RWPE1 (cell line): ENCODE measurements at regions not wholly inside any gene's neighbourhood (a gene's known extent, or its start where the extent isn't known, plus 50 kb on each side); places are given as distances from the start of the nearest gene placed in this dataset.

ENCODE experiments used
- CTCF ChIA-PET: fragments of 350-600 bp; sonication (Branson Sonifier 250); formaldehyde crosslinking; extraction: SDS; loops from one replicate; lab custom pipeline; 2021; lab: Yijun Ruan, JAX
- POLR2A ChIA-PET: fragments of 400-600 bp; formaldehyde crosslinking; extraction: SDS; loops from one replicate; lab custom pipeline; 2020; ENCODE audit warnings: antibody characterized with exemption; ENCODE audit not compliant: low non-redundant PET; lab: Yijun Ruan, JAX
- DNase-seq: peaks from one replicate; pipeline ENCODE4 v3.0.0; 2012; ENCODE audit warnings: low spot score
- H3K27ac ChIP-seq: fragments of 450-650 bp; 2 replicates; pipeline ENCODE4 v1.5.1; 2017
- TF ChIP-seq, protein P1 (sequence below): fragments of 450-650 bp; conservative IDR thresholded peaks from 2 replicates; pipeline ENCODE4 v1.5.1; 2017; ENCODE audit warnings: low read depth, mild to moderate bottlenecking

DNA sequence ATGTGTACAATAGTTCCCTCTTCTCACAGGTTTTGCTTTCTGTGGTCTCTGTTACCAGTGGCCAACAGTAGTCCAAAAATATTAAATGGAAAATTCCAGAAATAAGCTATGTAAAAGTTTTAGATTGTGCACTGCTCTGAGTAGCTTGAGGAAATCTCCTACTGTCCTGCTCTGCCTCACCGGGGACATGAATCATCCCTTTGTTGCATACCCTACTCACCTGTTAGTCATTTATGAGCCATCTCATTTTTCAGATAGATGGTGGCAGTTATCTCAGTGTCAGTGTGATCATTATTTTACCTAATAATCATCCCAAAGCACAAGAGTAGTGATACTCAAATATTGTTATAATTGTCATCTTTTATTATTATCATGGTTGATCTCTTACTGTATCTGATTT is 688.1 kb downstream of the PLA2G4A start:
- POLR2A ChIA-PET: no interaction called here
- DNase-seq: peak; percentile 39

DNA sequence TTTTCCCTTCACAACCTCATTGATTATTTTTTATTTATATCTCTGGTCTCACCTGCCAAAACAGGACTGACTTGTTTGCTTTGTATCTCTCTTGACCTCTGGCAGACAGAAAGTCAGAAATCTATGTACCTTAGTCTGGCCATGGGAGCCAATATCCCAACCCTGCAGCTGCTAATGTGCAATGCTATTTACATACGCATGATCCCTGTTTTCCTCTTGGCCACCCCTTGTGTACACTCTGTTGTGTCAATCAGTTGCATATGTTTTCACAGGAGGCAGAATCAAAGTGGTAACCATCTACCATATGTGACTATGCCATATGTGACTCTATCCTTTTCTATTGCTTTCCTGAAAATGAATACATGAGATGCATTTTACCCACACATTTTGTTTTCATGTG is 688.8 kb downstream of the PLA2G4A start:
- POLR2A ChIA-PET: no interaction called here
- no peak overlapping the region for H3K27ac ChIP-seq
- CTCF ChIA-PET: no interaction called here
- no peak for DNase-seq
- TF ChIP-seq, protein P1, sequence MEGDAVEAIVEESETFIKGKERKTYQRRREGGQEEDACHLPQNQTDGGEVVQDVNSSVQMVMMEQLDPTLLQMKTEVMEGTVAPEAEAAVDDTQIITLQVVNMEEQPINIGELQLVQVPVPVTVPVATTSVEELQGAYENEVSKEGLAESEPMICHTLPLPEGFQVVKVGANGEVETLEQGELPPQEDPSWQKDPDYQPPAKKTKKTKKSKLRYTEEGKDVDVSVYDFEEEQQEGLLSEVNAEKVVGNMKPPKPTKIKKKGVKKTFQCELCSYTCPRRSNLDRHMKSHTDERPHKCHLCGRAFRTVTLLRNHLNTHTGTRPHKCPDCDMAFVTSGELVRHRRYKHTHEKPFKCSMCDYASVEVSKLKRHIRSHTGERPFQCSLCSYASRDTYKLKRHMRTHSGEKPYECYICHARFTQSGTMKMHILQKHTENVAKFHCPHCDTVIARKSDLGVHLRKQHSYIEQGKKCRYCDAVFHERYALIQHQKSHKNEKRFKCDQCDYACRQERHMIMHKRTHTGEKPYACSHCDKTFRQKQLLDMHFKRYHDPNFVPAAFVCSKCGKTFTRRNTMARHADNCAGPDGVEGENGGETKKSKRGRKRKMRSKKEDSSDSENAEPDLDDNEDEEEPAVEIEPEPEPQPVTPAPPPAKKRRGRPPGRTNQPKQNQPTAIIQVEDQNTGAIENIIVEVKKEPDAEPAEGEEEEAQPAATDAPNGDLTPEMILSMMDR: no peak

More for the DNA sequence above, 688.1 kb downstream of the PLA2G4A start:
- TF ChIP-seq, protein P1: no peak
- CTCF ChIA-PET: interaction anchor here (0.7 kb wide), 1 partner anchor 682 kb away, joined by 3 read pairs; no protein-coding TSS in a partner anchor
- no peak overlapping the region for H3K27ac ChIP-seq

DNA sequence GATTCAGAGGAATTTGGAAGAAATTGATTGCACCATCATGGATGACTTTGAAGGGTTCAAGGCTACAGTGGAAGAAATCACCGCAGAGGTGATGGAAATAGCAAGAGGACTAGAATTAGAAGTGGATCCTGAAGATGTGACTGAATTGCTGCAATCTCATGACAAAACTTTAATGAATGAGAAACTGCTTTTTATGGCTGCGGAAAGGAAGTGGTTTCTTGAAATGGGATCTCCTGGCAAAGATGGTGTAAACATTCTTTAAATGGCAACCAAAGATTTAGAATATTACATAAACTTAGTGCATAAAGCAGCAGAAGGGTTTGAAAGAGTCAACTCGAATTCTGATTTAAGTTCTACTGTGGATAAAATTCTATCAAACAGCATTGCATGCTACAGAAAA is 698.6 kb downstream of the PLA2G4A start:
- no peak overlapping the region for H3K27ac ChIP-seq
- ChIA-PET POLR2A (no interaction called here), CTCF (no interaction called here)
- DNase-seq: no peak
- TF ChIP-seq, protein P1: no peak

DNA sequence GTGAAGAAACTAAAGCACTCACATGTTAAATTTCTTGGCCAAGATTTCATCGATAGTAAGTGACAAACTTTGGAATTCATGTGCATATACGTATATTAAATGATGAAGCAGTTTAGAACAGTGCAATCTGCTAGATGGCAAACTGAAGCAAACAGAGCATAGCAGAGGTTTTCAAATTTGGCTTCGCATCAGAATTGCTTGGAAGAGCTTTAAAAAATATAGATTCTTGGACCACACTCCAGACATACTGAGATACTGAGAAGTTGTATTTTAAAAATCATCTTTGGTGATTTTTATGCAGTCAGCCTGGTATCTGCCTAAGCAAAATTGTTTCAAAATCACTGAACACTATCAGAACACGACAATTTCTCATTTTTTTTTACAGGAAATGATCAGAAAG is 709.2 kb downstream of the PLA2G4A start:
- POLR2A ChIA-PET: no interaction called here
- CTCF ChIA-PET: no interaction called here
- TF ChIP-seq, protein P1: no peak
- no peak for DNase-seq
- no peak overlapping the region for H3K27ac ChIP-seq

DNA sequence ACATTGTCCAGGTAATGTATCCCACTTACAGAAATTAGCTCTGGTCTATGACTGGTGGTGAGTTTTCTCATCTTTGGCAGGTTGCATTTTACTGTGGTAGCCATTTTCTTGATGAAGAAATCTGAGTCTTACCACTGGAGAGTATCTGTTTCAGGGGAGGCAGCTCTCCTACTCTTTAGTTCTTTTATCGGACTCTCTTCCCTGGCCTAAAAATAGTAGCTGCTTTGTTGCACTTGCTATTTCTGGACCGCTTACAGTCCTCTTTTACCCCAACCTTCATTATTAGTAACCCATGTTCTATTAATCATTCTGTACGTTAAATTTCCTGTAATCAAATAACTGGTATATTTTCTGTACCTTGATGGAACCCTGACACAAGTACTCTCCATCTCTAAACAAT is 720.8 kb downstream of the PLA2G4A start:
- DNase-seq: no peak
- TF ChIP-seq, protein P1: no peak
- ChIA-PET CTCF (no interaction called here), POLR2A (no interaction called here)
- H3K27ac ChIP-seq: no peak overlapping the region

DNA sequence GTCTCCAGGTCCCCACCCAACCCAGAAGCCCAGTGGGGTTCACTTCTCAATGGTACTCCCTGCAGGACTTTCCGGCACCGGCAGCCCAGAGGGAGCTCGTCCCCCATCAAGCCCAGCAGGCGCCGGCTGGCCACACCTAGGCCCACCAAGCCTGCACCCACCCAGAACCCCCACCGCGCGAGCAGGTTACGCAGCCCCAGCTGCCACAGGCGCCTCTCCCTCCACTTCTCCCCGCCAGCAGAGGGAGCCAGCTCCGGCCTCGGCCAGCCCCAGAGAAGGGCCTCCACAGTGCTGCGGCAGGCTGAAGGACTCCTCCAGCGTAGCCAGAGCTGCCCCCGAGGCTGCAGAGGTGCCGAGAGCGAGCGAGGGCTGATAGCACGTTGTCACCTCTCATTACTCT is 722.3 kb downstream of the PLA2G4A start:
- no peak for DNase-seq
- ChIA-PET CTCF (interaction anchor here (0.5 to 0.6 kb wide), 2 partner anchors 28 to 412 kb away, joined by 3 read pairs; no protein-coding TSS in a partner anchor), POLR2A (no interaction called here)
- H3K27ac ChIP-seq: no peak overlapping the region
- TF ChIP-seq, protein P1: no peak
